ENCODE measurements at regions not wholly inside any gene's neighbourhood (a gene's known extent, or its start where the extent isn't known, plus 50 kb on each side); places are given as distances from the start of the nearest gene placed in this dataset.

DNA sequence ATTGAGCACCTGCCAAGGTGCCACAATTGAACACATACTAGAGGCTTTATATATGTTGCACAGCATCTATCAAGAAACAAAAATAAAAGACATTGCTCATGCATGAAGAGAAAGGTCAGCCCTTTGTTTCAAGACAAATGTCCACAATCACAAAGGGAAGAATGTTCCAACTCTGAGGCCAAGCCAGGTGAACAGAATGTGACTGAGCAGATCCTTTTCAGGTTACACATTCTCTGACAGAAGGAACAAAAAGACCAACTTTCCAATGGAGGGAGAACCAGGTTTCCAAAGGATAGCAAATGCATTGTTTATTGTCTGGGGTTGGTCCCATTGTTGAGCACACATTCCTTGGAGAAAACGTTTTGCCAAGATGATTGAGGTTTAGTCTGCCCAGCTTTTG lies 50.2 kb upstream of the FAM174B start:
- no peak for DNase-seq (ENCODE audit: extremely low read depth, low read depth)
- TF ChIP-seq, protein P1, sequence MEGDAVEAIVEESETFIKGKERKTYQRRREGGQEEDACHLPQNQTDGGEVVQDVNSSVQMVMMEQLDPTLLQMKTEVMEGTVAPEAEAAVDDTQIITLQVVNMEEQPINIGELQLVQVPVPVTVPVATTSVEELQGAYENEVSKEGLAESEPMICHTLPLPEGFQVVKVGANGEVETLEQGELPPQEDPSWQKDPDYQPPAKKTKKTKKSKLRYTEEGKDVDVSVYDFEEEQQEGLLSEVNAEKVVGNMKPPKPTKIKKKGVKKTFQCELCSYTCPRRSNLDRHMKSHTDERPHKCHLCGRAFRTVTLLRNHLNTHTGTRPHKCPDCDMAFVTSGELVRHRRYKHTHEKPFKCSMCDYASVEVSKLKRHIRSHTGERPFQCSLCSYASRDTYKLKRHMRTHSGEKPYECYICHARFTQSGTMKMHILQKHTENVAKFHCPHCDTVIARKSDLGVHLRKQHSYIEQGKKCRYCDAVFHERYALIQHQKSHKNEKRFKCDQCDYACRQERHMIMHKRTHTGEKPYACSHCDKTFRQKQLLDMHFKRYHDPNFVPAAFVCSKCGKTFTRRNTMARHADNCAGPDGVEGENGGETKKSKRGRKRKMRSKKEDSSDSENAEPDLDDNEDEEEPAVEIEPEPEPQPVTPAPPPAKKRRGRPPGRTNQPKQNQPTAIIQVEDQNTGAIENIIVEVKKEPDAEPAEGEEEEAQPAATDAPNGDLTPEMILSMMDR (IDR thresholded peaks at IDR 0.05; ENCODE audit: low read depth, low read length): no peak

DNA sequence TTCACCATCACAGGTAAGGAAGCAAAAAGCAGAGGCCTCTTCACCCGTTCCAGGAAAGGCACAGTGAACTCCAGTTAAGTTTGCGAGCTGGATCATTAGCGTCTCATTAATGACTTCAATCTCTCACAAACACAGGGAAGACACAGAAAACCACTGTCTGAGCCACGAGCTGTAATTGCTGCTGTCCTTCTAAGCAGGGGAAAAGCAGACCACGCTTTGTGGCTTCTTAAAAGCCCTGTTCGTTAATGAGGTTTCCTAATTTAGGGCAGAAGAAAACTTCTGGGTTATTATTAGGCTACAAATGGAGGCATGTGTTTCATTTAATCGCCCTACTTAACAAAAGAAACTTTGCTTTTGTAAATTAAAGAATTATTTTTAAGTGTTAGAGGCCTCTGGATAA lies 50.6 kb upstream of the FAM174B start:
- TF ChIP-seq, protein P1 (IDR thresholded peaks at IDR 0.05; ENCODE audit: low read depth, low read length): no peak
- no peak for DNase-seq (ENCODE audit: extremely low read depth, low read depth)

DNA sequence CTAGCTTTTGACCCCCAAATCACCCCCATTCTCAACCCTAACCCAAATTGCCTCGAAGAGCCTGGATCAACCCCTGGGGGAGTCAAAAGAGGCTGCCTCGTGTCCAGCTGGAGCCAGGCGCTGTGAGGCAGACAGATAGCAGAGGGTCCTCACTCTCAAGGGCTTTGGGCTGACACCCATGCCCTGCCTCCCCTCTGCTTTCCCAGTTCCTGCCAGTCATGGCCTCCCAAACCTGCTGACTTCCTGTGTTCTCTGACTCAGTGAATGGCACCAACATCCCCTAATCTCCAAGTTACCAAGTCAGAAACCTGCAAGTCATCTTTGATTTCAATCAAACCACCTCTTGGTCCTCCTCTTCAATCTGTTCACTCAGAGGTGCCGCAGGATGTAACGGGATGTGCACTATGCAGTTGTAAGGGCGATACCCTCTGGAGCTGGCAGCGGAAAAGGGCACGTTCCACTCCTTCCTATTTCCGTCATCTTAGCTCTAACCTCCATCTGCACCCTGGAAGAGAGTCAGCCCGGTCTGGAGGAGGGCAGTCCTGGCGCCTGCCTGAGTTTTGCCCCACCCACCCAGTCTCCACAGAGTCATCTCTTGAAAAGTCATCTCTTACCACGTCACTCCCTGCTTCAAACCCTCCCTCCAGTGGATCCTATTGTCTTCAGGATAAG lies 52.4 kb upstream of the FAM174B start:
- no peak for DNase-seq (ENCODE audit: extremely low read depth, low read depth)
- TF ChIP-seq, protein P1 (IDR thresholded peaks at IDR 0.05; ENCODE audit: low read depth, low read length): no peak

DNA sequence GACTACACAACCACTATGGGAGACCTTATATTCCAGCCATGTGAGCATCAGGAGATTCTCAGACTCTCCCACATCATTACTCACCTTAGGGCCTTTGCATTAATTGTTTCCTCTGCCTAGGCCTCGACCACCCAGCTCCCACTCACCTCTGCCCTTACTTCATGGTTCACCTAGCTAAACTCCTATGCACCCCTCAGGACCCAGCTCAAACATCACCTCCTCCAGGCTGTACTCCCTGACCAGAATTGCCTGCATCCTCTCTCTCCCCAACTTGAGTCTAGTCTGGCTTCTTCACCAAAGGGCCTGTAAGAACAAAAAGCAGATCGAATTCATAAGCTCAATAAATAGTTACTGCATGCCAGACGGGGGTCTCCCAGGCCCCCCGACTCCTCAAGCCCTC lies 53.1 kb upstream of the FAM174B start:
- TF ChIP-seq, protein P1 (IDR thresholded peaks at IDR 0.05; ENCODE audit: low read depth, low read length): no peak

DNA sequence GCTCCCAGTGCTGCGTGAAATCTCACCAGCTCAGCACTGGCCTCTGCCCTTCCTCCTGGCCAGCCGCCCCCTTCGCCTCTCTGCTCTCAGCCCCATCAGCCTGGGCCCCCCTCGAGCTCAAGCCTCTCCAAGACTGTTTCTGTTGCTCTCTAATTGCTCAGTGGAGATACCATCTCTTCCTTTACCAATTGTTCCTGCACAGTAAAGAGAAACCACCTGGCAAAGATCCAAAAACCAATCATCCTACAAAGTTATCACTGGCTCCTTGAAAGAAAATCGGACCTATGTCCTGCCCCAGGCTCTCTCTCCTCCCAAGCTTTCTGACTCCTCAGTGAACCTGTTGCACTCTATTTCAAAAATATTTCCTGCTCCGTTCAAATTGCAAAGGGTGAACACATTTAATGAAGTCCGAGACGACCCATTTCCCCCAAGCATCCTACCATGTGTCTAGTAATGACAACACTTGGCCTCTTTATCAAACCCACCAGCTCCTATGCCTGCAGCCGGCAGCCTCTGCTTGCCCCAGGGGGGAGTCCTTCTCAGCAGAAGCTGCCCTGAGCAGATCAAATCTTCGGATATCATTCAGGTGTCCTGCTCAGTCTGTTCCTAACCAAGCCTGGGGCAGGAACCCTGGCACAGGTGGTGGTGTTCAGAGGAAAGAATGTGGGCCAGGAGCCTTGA lies 53.7 kb upstream of the FAM174B start:
- no peak for DNase-seq (ENCODE audit: extremely low read depth, low read depth)
- TF ChIP-seq, protein P1 (IDR thresholded peaks at IDR 0.05; ENCODE audit: low read depth, low read length): no peak

More for the DNA sequence above, 53.1 kb upstream of the FAM174B start:
- DNase-seq (ENCODE audit: extremely low read depth, low read depth): no peak

DNA sequence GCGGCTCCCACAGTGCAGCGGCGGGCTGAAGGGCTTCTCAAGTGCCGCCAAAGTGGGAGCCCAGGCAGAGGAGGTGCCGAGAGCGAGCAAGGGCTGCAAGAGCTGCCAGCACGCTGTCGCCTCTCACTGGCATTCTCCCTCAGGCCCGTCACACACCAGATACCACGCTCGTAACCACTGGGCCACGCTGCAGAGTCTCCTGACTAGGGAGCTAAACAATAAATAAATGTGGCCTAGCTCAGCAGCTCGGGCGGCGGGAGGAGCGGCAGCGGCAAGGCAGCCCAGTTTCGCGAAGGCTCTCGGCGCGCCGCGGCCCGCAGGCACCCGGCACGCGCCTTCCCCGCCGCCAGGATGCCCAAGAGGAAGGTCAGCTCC lies 55.9 kb upstream of the FAM174B start:
- TF ChIP-seq, protein P1 (IDR thresholded peaks at IDR 0.05; ENCODE audit: low read depth, low read length): no peak
- no peak for DNase-seq (ENCODE audit: extremely low read depth, low read depth)

DNA sequence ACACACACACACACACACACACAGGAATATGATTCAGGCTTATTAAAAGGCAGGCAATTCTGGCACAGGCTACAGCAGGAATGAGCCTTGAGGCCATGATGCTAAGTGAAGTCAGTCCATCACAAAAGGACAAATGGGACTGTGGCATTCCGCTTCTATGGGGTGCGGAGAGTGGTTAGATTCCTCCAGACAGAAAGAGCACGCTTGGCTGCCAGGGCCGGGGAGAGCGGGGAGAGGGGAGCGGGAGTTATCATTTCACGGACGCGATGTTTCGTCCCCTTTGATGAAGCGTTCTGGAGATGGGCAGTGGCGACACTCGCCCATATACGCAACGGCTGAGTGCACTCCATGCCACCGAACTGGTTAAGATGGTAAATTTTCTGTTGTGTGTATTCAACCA lies 58.5 kb upstream of the FAM174B start:
- TF ChIP-seq, protein P1 (IDR thresholded peaks at IDR 0.05; ENCODE audit: low read depth, low read length): no peak
- DNase-seq (ENCODE audit: extremely low read depth, low read depth): no peak
